ENCODE measurements at regions not wholly inside any gene's neighbourhood (a gene's known extent, or its start where the extent isn't known, plus 50 kb on each side); places are given as distances from the start of the nearest gene placed in this dataset.

DNA sequence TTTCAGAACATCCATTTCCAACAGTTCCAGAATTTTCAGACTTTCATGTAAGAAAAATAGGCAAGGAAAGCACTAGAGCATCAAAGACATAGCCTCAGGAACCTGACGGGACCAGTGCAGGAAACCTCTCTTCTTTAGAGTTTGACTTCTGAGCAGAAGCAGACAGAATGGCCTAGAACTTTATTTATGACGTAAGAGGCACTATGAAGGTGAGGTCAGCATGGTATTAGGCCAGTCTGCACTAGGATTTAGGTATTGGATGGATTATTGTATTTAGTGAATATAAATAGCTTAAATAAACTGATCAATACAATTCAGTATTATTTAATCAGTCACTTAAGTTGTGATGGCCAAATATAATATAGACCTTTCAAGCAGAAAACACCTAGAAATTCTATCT is 117.6 kb downstream of the CYRIA start:
- Histone ChIP-seq H2BK120ac (replicated peaks; ENCODE audit: low read depth, low read length) (no peak overlapping the region), H3K14ac (ENCODE audit: insufficient read length) (no peak overlapping the region), H3K79me1 (ENCODE audit: low read depth, low read length) (no peaks in the 10 kb centered on the region), H2BK20ac (ENCODE audit: low read length) (no peak overlapping the region), H3K27ac (ENCODE audit: low read depth, low read length) (no peak overlapping the region), H3K4me1 (replicated peaks in 1 of 4; ENCODE audit: control insufficient read depth in 3 of 4, insufficient read depth in 4 of 4, low read length in 3 of 4) (no peaks in the 10 kb centered on the region), H2AFZ (ENCODE audit: low read length) (no peak overlapping the region), H4K5ac (ENCODE audit: insufficient read length, low read depth, low read length) (no peak overlapping the region), H3K23me2 (ENCODE audit: low read depth, low read length) (no peaks in the 10 kb centered on the region), H4K20me1 (replicated peaks in 1 of 2; ENCODE audit: control insufficient read depth in 1 of 2, insufficient read depth in 2 of 2, low read length in 2 of 2) (no peaks in the 10 kb centered on the region), H2BK15ac (ENCODE audit: low read length) (no peak overlapping the region), H3K23ac (ENCODE audit: insufficient read length) (no peak overlapping the region), H3K56ac (replicated peaks; ENCODE audit: insufficient read length, low read depth, low read length) (no peak overlapping the region), H4K91ac (replicated peaks; ENCODE audit: insufficient read length, low read length) (no peak overlapping the region), H3K4me2 (ENCODE audit: insufficient read depth in 1 of 2, low read depth in 2 of 2, low read length in 2 of 2) (no peak overlapping the region), H3K18ac (ENCODE audit: extremely low read depth, low read length) (no peak overlapping the region), H3K36me3 (ENCODE audit: control insufficient read depth in 2 of 4, insufficient read depth in 4 of 4, low read length in 3 of 4) (no peaks in the 10 kb centered on the region), H2BK12ac (ENCODE audit: low read depth, low read length) (no peak overlapping the region), H3K27me3 (replicated peaks in 1 of 4; ENCODE audit: control insufficient read depth in 3 of 4, extremely low read depth in 1 of 4, insufficient read depth in 3 of 4, low read length in 3 of 4) (no peaks in the 10 kb centered on the region), H3K4ac (replicated peaks; ENCODE audit: insufficient read length, low read depth, low read length) (no peak overlapping the region), H2AK5ac (ENCODE audit: low read depth, low read length) (no peak overlapping the region), H2BK5ac (ENCODE audit: low read depth, low read length) (no peak overlapping the region), H3K79me2 (ENCODE audit: control insufficient read depth in 1 of 2, insufficient read depth in 2 of 2, low read length in 2 of 2) (no peaks in the 10 kb centered on the region), H4K8ac (ENCODE audit: extremely low read depth, insufficient read depth, low read length) (no peak overlapping the region), H3K9me3 (ENCODE audit: insufficient read depth in 2 of 2, low read depth in 1 of 2, low read length in 1 of 2) (no peaks in the 10 kb centered on the region), H3K4me3 (ENCODE audit: extremely low read depth in 1 of 4, insufficient read depth in 2 of 4, low read depth in 3 of 4, low read length in 4 of 4) (no peak overlapping the region), H3K9ac (replicated peaks in 1 of 4; ENCODE audit: extremely low read depth in 1 of 4, low read depth in 3 of 4, low read length in 3 of 4) (no peak overlapping the region)
- DNase-seq (ENCODE audit: low read depth in 1 of 2, low spot score in 2 of 2), result no peak
- POLR2A ChIA-PET (ENCODE audit: partially characterized antibody), result no interaction called here
- FAIRE-seq, result no peak
- WGBS, 2 experiments (ENCODE audit: extremely low coverage in 1 of 2, insufficient coverage in 1 of 2, insufficient read length in 1 of 2, insufficient replicate concordance in 2 of 2, low coverage in 1 of 2, low lambda C conversion rate in 2 of 2, missing lambda C conversion rate in 1 of 2), result 97% methylated on average over 2 of the region's 2 CpGs; no CpG with 5 or more reads in 1 of the 2 experiments
- CTCF ChIA-PET (ENCODE audit: partially characterized antibody), result interaction anchor here (1.0 to 5.3 kb wide), 5 partner anchors 22 to 351 kb away, joined by 3 to 26 read pairs (median 5); no protein-coding TSS in a partner anchor
- TF ChIP-seq TAF7 (optimal IDR thresholded peaks at IDR 0.05; ENCODE audit: borderline replicate concordance, low read depth, low read length) (no peak), RAD21 (IDR thresholded peaks at IDR 0.05 in 1 of 2, conservative IDR thresholded peaks at IDR 0.05 in 1 of 2; ENCODE audit: low read depth in 2 of 2, low read length in 2 of 2) (no peak), MAFK (IDR thresholded peaks at IDR 0.05; ENCODE audit: low read depth, low read length) (no peak), JUND (IDR thresholded peaks at IDR 0.05; ENCODE audit: low read length) (no peak), SP2 (IDR thresholded peaks at IDR 0.05; ENCODE audit: low read length) (no peak), RXRA (IDR thresholded peaks at IDR 0.05; ENCODE audit: insufficient read depth, low read depth, low read length) (no peak), BACH1 (IDR thresholded peaks at IDR 0.05; ENCODE audit: low read length) (no peak), SP1 (IDR thresholded peaks at IDR 0.05; ENCODE audit: low read depth, low read length) (no peak), EGR1 (IDR thresholded peaks at IDR 0.05; ENCODE audit: borderline replicate concordance, low read depth, low read length) (no peak), SUZ12 (IDR thresholded peaks at IDR 0.05; ENCODE audit: low read length) (no peak), POU5F1 (IDR thresholded peaks at IDR 0.05; ENCODE audit: low read depth, low read length) (no peak), RBBP5 (IDR thresholded peaks at IDR 0.05; ENCODE audit: borderline replicate concordance, low read depth, low read length) (no peak)
- TF ChIP-seq, protein P1, sequence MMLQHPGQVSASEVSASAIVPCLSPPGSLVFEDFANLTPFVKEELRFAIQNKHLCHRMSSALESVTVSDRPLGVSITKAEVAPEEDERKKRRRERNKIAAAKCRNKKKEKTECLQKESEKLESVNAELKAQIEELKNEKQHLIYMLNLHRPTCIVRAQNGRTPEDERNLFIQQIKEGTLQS (IDR thresholded peaks at IDR 0.05; ENCODE audit: insufficient read depth, low read depth, low read length), result no peak
- TF ChIP-seq, protein P2, sequence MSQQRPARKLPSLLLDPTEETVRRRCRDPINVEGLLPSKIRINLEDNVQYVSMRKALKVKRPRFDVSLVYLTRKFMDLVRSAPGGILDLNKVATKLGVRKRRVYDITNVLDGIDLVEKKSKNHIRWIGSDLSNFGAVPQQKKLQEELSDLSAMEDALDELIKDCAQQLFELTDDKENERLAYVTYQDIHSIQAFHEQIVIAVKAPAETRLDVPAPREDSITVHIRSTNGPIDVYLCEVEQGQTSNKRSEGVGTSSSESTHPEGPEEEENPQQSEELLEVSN (IDR thresholded peaks at IDR 0.05), result no peak

Measured in H1 (cell line).